ENCODE measurements at regions not wholly inside any gene's neighbourhood (a gene's known extent, or its start where the extent isn't known, plus 50 kb on each side); places are given as distances from the start of the nearest gene placed in this dataset.

GRCh38 chr10:107356396-107356795, 191.9 kb upstream of the SORCS1 start:
- no peak for ATAC-seq

More at GRCh38 chr10:107356396-107356795, 191.9 kb upstream of the SORCS1 start:
- Histone ChIP-seq H3K36me3 (ENCODE audit: insufficient read depth) (no peaks in the 10 kb centered on the region), H3K4me1 (ENCODE audit: insufficient read depth) (no peaks in the 10 kb centered on the region), H3K4me2 (no peak overlapping the region), H3K27ac (ENCODE audit: low read depth) (no peak overlapping the region), H3K4me3 (no peak overlapping the region), H2AFZ (no peak overlapping the region), H4K20me1 (replicated peaks; ENCODE audit: insufficient read depth) (no peaks in the 10 kb centered on the region), H3K79me2 (replicated peaks; ENCODE audit: insufficient read depth) (no peaks in the 10 kb centered on the region), H3K27me3 (ENCODE audit: insufficient read depth) (no peaks in the 10 kb centered on the region), H3F3A (replicated peaks; ENCODE audit: low read depth) (no peaks in the 10 kb centered on the region), H3K9me2 (ENCODE audit: insufficient read depth) (no peaks in the 10 kb centered on the region)
- Mint-ChIP-seq H3K4me1 (no peaks in the 10 kb centered on the region), H3K9me3 (no peaks in the 10 kb centered on the region; the same call in 2 of the 3 replicates), H3K4me3 (no peak overlapping the region), H3K36me3 (ENCODE audit: low read depth) (no peaks in the 10 kb centered on the region), H3K27ac (no peak overlapping the region), H3K27me3 (ENCODE audit: insufficient read depth, low read depth, poor library complexity) (no peaks in the 10 kb centered on the region)
- no peak for TF ChIP-seq EZH2phosphoT487 (IDR thresholded peaks at IDR 0.05; ENCODE audit: unreplicated experiment)
- no peak for TF ChIP-seq ZNF114 (CRISPR knock-in tag; IDR thresholded peaks at IDR 0.05)
- no peak for TF ChIP-seq POLR2AphosphoS5 (IDR thresholded peaks at IDR 0.05; ENCODE audit: low read depth)
- no peak for TF ChIP-seq NANOG (IDR thresholded peaks at IDR 0.05; ENCODE audit: borderline replicate concordance)
- TF ChIP-seq STAT1 (IDR thresholded peaks at IDR 0.05; ENCODE audit: unreplicated experiment) = no peak
- no peak for TF ChIP-seq EZH2 (IDR thresholded peaks at IDR 0.05; ENCODE audit: low read depth, unreplicated experiment)
- no peak for TF ChIP-seq CTCF (conservative IDR thresholded peaks at IDR 0.05; ENCODE audit: low read depth in 2 of 2)
- TF ChIP-seq ZNF331 (CRISPR knock-in tag; IDR thresholded peaks at IDR 0.05; ENCODE audit: low read depth) = no peak
- no peak for TF ChIP-seq REST (IDR thresholded peaks at IDR 0.05; ENCODE audit: unreplicated experiment)
- no peak for TF ChIP-seq JUNB (IDR thresholded peaks at IDR 0.05; ENCODE audit: unreplicated experiment)
- no peak for TF ChIP-seq ETS1 (IDR thresholded peaks at IDR 0.05)
- TF ChIP-seq ZNF462 (CRISPR knock-in tag; IDR thresholded peaks at IDR 0.05) = no peak
- TF ChIP-seq CREB1 (CRISPR knock-in tag; IDR thresholded peaks at IDR 0.05; ENCODE audit: low read depth) = no peak
- no peak for DNase-seq (ENCODE audit: low spot score)

Measured in GM23338 (cell line).